VCaP (cell line): ENCODE measurements at regions not wholly inside any gene's neighbourhood (a gene's known extent, or its start where the extent isn't known, plus 50 kb on each side); places are given as distances from the start of the nearest gene placed in this dataset.

Source experiments
- H3K27ac ChIP-seq: fragments of 450-650 bp; 2 replicates; pipeline ENCODE4 v1.5.1; 2017
- CTCF ChIP-seq: fragments of 450-650 bp; conservative IDR thresholded peaks from 2 replicates; pipeline ENCODE4 v1.5.1; 2017; ENCODE audit warnings: mild to moderate bottlenecking, moderate library complexity

- no peak overlapping the region for H3K27ac ChIP-seq
- TF ChIP-seq CTCF = no peak
These were observed 641.6 kb upstream of the TBL1XR1 start for GRCh38 chr3:177838766-177839350.

- TF ChIP-seq CTCF = no peak
- H3K27ac ChIP-seq = no peak overlapping the region
These were observed 645.0 kb upstream of the TBL1XR1 start for GRCh38 chr3:177842302-177842701.

- no peak overlapping the region for H3K27ac ChIP-seq
- no peak for TF ChIP-seq CTCF
These were observed 645.8 kb upstream of the TBL1XR1 start for GRCh38 chr3:177842743-177843734.

- no peak overlapping the region for H3K27ac ChIP-seq
- no peak for TF ChIP-seq CTCF
These were observed 654.9 kb upstream of the TBL1XR1 start for GRCh38 chr3:177852001-177852807.

GRCh38 chr3:177855021-177855420 is 657.7 kb upstream of the TBL1XR1 start:
- TF ChIP-seq CTCF = no peak
- H3K27ac ChIP-seq = no peak overlapping the region

GRCh38 chr3:177860184-177860583 is 662.9 kb upstream of the TBL1XR1 start:
- no peak for TF ChIP-seq CTCF
- no peak overlapping the region for H3K27ac ChIP-seq
